Subcutaneous abdominal adipose tissue (tissue), 5 donors: ENCODE measurements at regions not wholly inside any gene's neighbourhood (a gene's known extent, or its start where the extent isn't known, plus 50 kb on each side); places are given as distances from the start of the nearest gene placed in this dataset.
"Not testable (repeated sequence)": the region's sequence is repeated elsewhere in the genome, so short reads cannot be mapped to it uniquely, and the experiment has no call there.

ENCODE experiments used
- H3K27ac ChIP-seq: one replicate; pipeline ENCODE4 v1.7.0; 2013; ENCODE audit warnings: low read depth, mild to moderate bottlenecking, inconsistent platforms, low read length, moderate library complexity
- H3K27me3 ChIP-seq, 5 donors: one replicate each; pipeline ENCODE4 v1.7.0; 2013; ENCODE audit warnings: low read length in 5 of 5, inconsistent platforms in 1 of 5; ENCODE audit not compliant: control insufficient read depth in 5 of 5, insufficient read depth in 4 of 5
- H3K36me3 ChIP-seq, 5 donors: one replicate each; pipeline ENCODE4 v1.7.0; 2013; ENCODE audit warnings: low read length in 5 of 5; ENCODE audit not compliant: control insufficient read depth in 5 of 5, insufficient read depth in 5 of 5
- H3K4me1 ChIP-seq, 5 donors: one replicate each; pipeline ENCODE4 v1.7.0; 2013; ENCODE audit warnings: low read length in 5 of 5, mild to moderate bottlenecking in 3 of 5, moderate library complexity in 1 of 5; ENCODE audit not compliant: control insufficient read depth in 5 of 5, insufficient read depth in 5 of 5
- H3K4me3 ChIP-seq, 5 donors: one replicate each; pipeline ENCODE4 v1.7.0; 2013; ENCODE audit warnings: low read length in 5 of 5, low read depth in 1 of 5
- H3K9ac ChIP-seq, 5 donors: one replicate each; pipeline ENCODE4 v1.7.0; 2013; ENCODE audit warnings: low read length in 5 of 5, mild to moderate bottlenecking in 4 of 5, moderate library complexity in 3 of 5
- H3K9me3 ChIP-seq, 5 donors: one replicate each; pipeline ENCODE4 v1.7.0; 2013; ENCODE audit warnings: low read length in 5 of 5; ENCODE audit not compliant: control insufficient read depth in 5 of 5
- donor health status: healthy.
- donor health status: healthy.
- donor health status: healthy.
- donor health status: healthy.
- donor health status: healthy.

GRCh38 chr14:71348394-71348793 lies 441.1 kb downstream of the PCNX1 start:
- Histone ChIP-seq H3K27ac (no peak overlapping the region), H3K9ac (no peak overlapping the region), H3K4me3 (no peak overlapping the region), H3K36me3 (no peaks in the 10 kb centered on the region), H3K4me1 (peaks cover 0 to 2% (median 0%) of the 10 kb centered on the region in 5 donors), H3K9me3 (no peaks in the 10 kb centered on the region), H3K27me3 (no peaks in the 10 kb centered on the region)

- no peak overlapping the region for H3K9ac ChIP-seq
- peaks cover 0 to 2% (median 0%) of the 10 kb centered on the region in 5 donors for H3K4me1 ChIP-seq
- no peaks in the 10 kb centered on the region for H3K9me3 ChIP-seq
- H3K27ac ChIP-seq: no peak overlapping the region
- H3K4me3 ChIP-seq: no peak overlapping the region
- H3K36me3 ChIP-seq: no peaks in the 10 kb centered on the region
- H3K27me3 ChIP-seq: no peaks in the 10 kb centered on the region
These were observed 441.6 kb downstream of the PCNX1 start for GRCh38 chr14:71348817-71349216.

- Histone ChIP-seq H3K36me3 (no peaks in the 10 kb centered on the region), H3K4me3 (no peak overlapping the region), H3K9me3 (no peaks in the 10 kb centered on the region), H3K27me3 (no peaks in the 10 kb centered on the region), H3K9ac (no peak overlapping the region), H3K27ac (no peak overlapping the region), H3K4me1 (peaks cover 7 to 21% (median 18%) of the 10 kb centered on the region in 5 donors)
These were observed 446.9 kb downstream of the PCNX1 start for GRCh38 chr14:71354142-71354541.

GRCh38 chr14:71354801-71355200 lies 447.5 kb downstream of the PCNX1 start:
- Histone ChIP-seq H3K4me3 (no peak overlapping the region), H3K36me3 (no peaks in the 10 kb centered on the region), H3K4me1 (peaks cover 7 to 21% (median 18%) of the 10 kb centered on the region in 5 donors), H3K9ac (no peak overlapping the region), H3K27me3 (no peaks in the 10 kb centered on the region), H3K9me3 (no peaks in the 10 kb centered on the region), H3K27ac (no peak overlapping the region)

GRCh38 chr14:71355324-71356201 lies 448.3 kb downstream of the PCNX1 start:
- H3K36me3 ChIP-seq: no peaks in the 10 kb centered on the region
- H3K27ac ChIP-seq: peak overlapping the region; percentile 23
- peak overlapping the region in 3 of 5 donors; percentile 7 to 27 (median 15) for H3K9ac ChIP-seq
- H3K27me3 ChIP-seq: no peaks in the 10 kb centered on the region
- peak overlapping the region in 1 of 5 donors; percentile 45 for H3K4me3 ChIP-seq
- peaks cover 7 to 21% (median 18%) of the 10 kb centered on the region in 5 donors for H3K4me1 ChIP-seq
- H3K9me3 ChIP-seq: no peaks in the 10 kb centered on the region

- no peaks in the 10 kb centered on the region for H3K36me3 ChIP-seq
- peaks cover 7 to 38% (median 26%) of the 10 kb centered on the region in 5 donors for H3K4me1 ChIP-seq
- H3K4me3 ChIP-seq: no peak overlapping the region
- no peak overlapping the region for H3K27ac ChIP-seq
- H3K27me3 ChIP-seq: no peaks in the 10 kb centered on the region
- H3K9ac ChIP-seq: no peak overlapping the region
- no peaks in the 10 kb centered on the region for H3K9me3 ChIP-seq
These were observed 451.1 kb downstream of the PCNX1 start for GRCh38 chr14:71358209-71358931.

GRCh38 chr14:71358932-71359421 lies 451.7 kb downstream of the PCNX1 start:
- H3K27me3 ChIP-seq, H3K27ac ChIP-seq, H3K9ac ChIP-seq, H3K36me3 ChIP-seq, H3K4me3 ChIP-seq, H3K9me3 ChIP-seq: not testable (repeated sequence)
- peaks cover 7 to 42% (median 32%) of the 10 kb centered on the region in 5 donors for H3K4me1 ChIP-seq

- Histone ChIP-seq H3K27ac (no peak overlapping the region), H3K4me1 (peaks cover 6 to 43% (median 35%) of the 10 kb centered on the region in 5 donors), H3K36me3 (no peaks in the 10 kb centered on the region), H3K27me3 (no peaks in the 10 kb centered on the region), H3K9ac (no peak overlapping the region), H3K4me3 (no peak overlapping the region), H3K9me3 (no peaks in the 10 kb centered on the region)
These were observed 452.6 kb downstream of the PCNX1 start for GRCh38 chr14:71359823-71360222.

- Histone ChIP-seq H3K4me1 (peaks cover 0 to 30% (median 20%) of the 10 kb centered on the region in 5 donors), H3K9me3 (no peaks in the 10 kb centered on the region), H3K27me3 (no peaks in the 10 kb centered on the region), H3K4me3 (no peak overlapping the region), H3K9ac (no peak overlapping the region), H3K36me3 (no peaks in the 10 kb centered on the region), H3K27ac (no peak overlapping the region)
These were observed 454.1 kb downstream of the PCNX1 start for GRCh38 chr14:71361336-71361735.

- Histone ChIP-seq H3K9ac (no peak overlapping the region), H3K27ac (no peak overlapping the region), H3K4me3 (no peak overlapping the region), H3K27me3 (no peaks in the 10 kb centered on the region), H3K4me1 (peaks cover 0 to 30% (median 19%) of the 10 kb centered on the region in 5 donors), H3K9me3 (no peaks in the 10 kb centered on the region), H3K36me3 (no peaks in the 10 kb centered on the region)
These were observed 454.6 kb downstream of the PCNX1 start for GRCh38 chr14:71361874-71362273.
